ENCODE measurements at regions not wholly inside any gene's neighbourhood (a gene's known extent, or its start where the extent isn't known, plus 50 kb on each side); places are given as distances from the start of the nearest gene placed in this dataset.

DNA sequence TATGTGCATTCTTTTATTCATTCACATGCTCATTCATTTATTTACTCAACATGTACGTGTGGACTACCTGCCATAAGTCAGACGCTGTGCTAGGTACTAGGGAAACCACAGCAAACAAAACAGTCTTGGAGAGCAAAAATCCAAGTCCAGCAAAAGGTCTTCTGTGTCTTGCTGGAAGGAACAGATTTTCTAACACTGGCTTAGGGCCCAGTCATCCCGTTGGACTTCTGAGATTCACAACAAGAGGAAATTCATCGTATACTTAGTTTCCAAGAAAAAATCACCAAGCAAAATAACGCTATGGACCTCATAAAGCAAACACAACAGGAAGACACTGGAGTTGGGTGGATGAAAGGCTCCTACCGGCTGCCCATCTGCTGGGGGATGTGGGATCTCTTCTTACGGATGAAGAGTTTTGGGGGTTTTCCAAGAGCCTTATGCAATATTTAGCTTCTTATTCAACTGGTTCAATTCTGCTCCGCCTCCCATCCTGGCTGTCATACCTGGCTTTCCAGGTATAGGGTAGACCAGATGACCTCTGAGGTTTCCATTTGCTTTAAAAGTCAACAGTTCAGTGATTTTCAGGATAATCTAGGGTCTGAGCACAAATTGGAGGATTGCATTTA lies 262.7 kb downstream of the HAUS1 start:
- ATAC-seq: no peak

DNA sequence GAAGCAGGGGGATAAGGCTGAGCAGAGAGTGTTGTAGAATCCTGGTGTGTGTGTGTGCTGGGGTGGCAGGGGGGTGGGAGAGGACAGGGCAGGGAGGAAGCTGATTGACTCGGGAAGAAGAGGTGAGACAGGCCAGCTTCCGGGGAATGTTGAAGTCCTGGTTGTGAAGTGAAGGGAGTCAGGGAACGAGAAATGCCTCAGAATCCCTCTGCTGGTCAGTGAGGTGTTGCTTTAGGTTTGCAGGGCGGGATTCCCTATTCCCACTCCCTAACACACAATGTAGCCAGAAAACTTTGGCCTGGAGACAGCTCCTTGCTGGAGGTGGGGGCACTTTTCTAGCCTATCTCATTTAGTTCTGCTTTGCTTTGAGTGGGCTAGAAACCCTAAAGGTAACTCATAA lies 265.1 kb downstream of the HAUS1 start:
- ATAC-seq: no peak
- TF ChIP-seq, protein P1, sequence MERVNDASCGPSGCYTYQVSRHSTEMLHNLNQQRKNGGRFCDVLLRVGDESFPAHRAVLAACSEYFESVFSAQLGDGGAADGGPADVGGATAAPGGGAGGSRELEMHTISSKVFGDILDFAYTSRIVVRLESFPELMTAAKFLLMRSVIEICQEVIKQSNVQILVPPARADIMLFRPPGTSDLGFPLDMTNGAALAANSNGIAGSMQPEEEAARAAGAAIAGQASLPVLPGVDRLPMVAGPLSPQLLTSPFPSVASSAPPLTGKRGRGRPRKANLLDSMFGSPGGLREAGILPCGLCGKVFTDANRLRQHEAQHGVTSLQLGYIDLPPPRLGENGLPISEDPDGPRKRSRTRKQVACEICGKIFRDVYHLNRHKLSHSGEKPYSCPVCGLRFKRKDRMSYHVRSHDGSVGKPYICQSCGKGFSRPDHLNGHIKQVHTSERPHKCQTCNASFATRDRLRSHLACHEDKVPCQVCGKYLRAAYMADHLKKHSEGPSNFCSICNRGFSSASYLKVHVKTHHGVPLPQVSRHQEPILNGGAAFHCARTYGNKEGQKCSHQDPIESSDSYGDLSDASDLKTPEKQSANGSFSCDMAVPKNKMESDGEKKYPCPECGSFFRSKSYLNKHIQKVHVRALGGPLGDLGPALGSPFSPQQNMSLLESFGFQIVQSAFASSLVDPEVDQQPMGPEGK (CRISPR knock-in tag; IDR thresholded peaks at IDR 0.05; ENCODE audit: borderline replicate concordance): no peak
- TF ChIP-seq, protein P2, sequence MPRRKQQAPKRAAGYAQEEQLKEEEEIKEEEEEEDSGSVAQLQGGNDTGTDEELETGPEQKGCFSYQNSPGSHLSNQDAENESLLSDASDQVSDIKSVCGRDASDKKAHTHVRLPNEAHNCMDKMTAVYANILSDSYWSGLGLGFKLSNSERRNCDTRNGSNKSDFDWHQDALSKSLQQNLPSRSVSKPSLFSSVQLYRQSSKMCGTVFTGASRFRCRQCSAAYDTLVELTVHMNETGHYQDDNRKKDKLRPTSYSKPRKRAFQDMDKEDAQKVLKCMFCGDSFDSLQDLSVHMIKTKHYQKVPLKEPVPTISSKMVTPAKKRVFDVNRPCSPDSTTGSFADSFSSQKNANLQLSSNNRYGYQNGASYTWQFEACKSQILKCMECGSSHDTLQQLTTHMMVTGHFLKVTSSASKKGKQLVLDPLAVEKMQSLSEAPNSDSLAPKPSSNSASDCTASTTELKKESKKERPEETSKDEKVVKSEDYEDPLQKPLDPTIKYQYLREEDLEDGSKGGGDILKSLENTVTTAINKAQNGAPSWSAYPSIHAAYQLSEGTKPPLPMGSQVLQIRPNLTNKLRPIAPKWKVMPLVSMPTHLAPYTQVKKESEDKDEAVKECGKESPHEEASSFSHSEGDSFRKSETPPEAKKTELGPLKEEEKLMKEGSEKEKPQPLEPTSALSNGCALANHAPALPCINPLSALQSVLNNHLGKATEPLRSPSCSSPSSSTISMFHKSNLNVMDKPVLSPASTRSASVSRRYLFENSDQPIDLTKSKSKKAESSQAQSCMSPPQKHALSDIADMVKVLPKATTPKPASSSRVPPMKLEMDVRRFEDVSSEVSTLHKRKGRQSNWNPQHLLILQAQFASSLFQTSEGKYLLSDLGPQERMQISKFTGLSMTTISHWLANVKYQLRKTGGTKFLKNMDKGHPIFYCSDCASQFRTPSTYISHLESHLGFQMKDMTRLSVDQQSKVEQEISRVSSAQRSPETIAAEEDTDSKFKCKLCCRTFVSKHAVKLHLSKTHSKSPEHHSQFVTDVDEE (CRISPR knock-in tag; IDR thresholded peaks at IDR 0.05): no peak

More for the DNA sequence above, 262.7 kb downstream of the HAUS1 start:
- TF ChIP-seq TCF4 (CRISPR knock-in tag; IDR thresholded peaks at IDR 0.05; ENCODE audit: borderline replicate concordance): no peak
- no peak for TF ChIP-seq ZNF8 (CRISPR knock-in tag; IDR thresholded peaks at IDR 0.05)

DNA sequence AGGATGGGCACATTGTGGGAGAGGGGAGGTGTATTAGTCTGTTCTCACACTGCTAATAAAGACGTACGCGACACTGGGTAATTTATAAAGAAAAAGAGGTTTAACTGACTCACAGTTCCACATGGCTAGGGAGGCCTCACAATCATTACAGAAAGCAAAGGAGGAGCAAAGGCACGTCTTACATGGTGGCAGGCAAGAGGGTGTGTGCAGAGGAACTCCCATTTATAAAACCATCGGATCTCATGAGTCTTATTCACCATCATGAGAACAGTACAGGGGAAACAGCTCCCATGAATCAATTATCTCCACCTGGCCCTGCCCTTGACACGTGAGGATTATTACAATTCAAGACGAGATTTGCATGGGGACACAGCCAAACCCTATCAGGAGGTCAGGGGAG lies 266.7 kb downstream of the HAUS1 start:
- ATAC-seq: no peak
- TF ChIP-seq ZC3H10 (CRISPR knock-in tag; IDR thresholded peaks at IDR 0.05) (no peak), GLIS3 (CRISPR knock-in tag; IDR thresholded peaks at IDR 0.05) (no peak), ISL1 (CRISPR knock-in tag; IDR thresholded peaks at IDR 0.05) (no peak)
- TF ChIP-seq, protein P3, sequence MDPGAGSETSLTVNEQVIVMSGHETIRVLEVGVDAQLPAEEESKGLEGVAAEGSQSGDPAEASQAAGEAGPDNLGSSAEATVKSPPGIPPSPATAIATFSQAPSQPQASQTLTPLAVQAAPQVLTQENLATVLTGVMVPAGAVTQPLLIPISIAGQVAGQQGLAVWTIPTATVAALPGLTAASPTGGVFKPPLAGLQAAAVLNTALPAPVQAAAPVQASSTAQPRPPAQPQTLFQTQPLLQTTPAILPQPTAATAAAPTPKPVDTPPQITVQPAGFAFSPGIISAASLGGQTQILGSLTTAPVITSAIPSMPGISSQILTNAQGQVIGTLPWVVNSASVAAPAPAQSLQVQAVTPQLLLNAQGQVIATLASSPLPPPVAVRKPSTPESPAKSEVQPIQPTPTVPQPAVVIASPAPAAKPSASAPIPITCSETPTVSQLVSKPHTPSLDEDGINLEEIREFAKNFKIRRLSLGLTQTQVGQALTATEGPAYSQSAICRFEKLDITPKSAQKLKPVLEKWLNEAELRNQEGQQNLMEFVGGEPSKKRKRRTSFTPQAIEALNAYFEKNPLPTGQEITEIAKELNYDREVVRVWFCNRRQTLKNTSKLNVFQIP (CRISPR knock-in tag; IDR thresholded peaks at IDR 0.05; ENCODE audit: borderline replicate concordance, low read depth): no peak

DNA sequence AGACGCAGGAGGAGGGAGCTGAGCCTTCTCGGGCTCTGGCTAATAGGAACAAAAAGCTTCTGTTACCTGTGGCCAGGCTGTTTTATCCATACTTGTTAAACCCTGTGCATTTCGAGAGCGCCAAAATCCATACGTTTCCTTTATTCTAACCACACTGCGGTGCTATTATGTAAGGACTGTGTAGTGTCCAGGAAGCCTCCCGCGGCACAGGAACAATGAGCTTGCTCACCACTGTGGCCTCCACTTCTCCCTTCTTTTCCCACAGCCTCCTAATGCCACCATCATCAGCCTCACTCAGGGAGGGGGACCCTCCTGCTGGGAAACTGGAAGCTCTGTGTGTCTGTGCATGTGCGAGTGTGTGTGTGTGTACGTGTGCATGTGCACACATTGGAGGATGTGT lies 268.5 kb downstream of the HAUS1 start:
- no peak for ATAC-seq
- TF ChIP-seq SNAI2 (CRISPR knock-in tag; IDR thresholded peaks at IDR 0.05) (no peak), OSR1 (CRISPR knock-in tag; IDR thresholded peaks at IDR 0.05) (no peak), ZFP3 (CRISPR knock-in tag; IDR thresholded peaks at IDR 0.05) (no peak), TOX (CRISPR knock-in tag; IDR thresholded peaks at IDR 0.05; ENCODE audit: borderline replicate concordance) (no peak), ZNF8 (CRISPR knock-in tag; IDR thresholded peaks at IDR 0.05) (no peak), ZC3H10 (CRISPR knock-in tag; IDR thresholded peaks at IDR 0.05) (no peak), GLIS3 (CRISPR knock-in tag; IDR thresholded peaks at IDR 0.05) (no peak), CSDC2 (CRISPR knock-in tag; IDR thresholded peaks at IDR 0.05) (no peak), BACH2 (CRISPR knock-in tag; IDR thresholded peaks at IDR 0.05; ENCODE audit: borderline replicate concordance) (no peak), TCF4 (CRISPR knock-in tag; IDR thresholded peaks at IDR 0.05; ENCODE audit: borderline replicate concordance) (no peak), ZNF565 (CRISPR knock-in tag; conservative IDR thresholded peaks at IDR 0.05; ENCODE audit: low read depth) (no peak), ARNTL (CRISPR knock-in tag; IDR thresholded peaks at IDR 0.05; ENCODE audit: borderline replicate concordance, low read depth) (no peak), ZNF70 (CRISPR knock-in tag; IDR thresholded peaks at IDR 0.05) (no peak)
- TF ChIP-seq, protein P4, sequence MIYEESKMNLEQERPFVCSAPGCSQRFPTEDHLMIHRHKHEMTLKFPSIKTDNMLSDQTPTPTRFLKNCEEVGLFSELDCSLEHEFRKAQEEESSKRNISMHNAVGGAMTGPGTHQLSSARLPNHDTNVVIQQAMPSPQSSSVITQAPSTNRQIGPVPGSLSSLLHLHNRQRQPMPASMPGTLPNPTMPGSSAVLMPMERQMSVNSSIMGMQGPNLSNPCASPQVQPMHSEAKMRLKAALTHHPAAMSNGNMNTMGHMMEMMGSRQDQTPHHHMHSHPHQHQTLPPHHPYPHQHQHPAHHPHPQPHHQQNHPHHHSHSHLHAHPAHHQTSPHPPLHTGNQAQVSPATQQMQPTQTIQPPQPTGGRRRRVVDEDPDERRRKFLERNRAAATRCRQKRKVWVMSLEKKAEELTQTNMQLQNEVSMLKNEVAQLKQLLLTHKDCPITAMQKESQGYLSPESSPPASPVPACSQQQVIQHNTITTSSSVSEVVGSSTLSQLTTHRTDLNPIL (CRISPR knock-in tag; IDR thresholded peaks at IDR 0.05; ENCODE audit: low read depth): no peak
- TF ChIP-seq, protein P1 (CRISPR knock-in tag; IDR thresholded peaks at IDR 0.05; ENCODE audit: borderline replicate concordance): no peak
- TF ChIP-seq, protein P5, sequence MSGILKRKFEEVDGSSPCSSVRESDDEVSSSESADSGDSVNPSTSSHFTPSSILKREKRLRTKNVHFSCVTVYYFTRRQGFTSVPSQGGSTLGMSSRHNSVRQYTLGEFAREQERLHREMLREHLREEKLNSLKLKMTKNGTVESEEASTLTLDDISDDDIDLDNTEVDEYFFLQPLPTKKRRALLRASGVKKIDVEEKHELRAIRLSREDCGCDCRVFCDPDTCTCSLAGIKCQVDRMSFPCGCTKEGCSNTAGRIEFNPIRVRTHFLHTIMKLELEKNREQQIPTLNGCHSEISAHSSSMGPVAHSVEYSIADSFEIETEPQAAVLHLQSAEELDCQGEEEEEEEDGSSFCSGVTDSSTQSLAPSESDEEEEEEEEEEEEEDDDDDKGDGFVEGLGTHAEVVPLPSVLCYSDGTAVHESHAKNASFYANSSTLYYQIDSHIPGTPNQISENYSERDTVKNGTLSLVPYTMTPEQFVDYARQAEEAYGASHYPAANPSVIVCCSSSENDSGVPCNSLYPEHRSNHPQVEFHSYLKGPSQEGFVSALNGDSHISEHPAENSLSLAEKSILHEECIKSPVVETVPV (CRISPR knock-in tag; IDR thresholded peaks at IDR 0.05): no peak
- TF ChIP-seq, protein P2 (CRISPR knock-in tag; IDR thresholded peaks at IDR 0.05): no peak
- TF ChIP-seq, protein P3 (CRISPR knock-in tag; IDR thresholded peaks at IDR 0.05; ENCODE audit: borderline replicate concordance, low read depth): no peak

Measured in SK-N-SH treated with all-trans-retinoic acid at 6 μM for 48 hours (cell line).